ENCODE measurements at regions not wholly inside any gene's neighbourhood (a gene's known extent, or its start where the extent isn't known, plus 50 kb on each side); places are given as distances from the start of the nearest gene placed in this dataset.

DNA sequence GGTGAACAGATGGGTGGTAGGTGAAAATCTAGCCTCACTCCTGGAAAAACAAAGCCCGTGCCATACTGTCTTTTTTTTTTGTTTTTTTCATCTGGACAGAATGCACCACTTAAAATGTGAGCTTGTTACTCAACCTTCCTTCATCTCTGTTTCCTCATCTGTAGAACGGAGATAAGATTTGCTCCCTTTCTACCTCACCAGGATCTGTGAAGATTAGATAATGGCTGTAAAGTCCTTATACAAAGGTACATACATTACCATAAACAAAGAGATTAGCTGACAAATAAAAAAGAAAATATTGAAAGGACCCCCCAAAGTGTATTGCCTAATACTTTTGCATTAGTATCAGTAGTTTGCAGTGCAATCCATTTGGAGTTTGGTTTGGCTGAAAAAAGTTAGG lies 75.4 kb upstream of the ZEB2 start:
- Histone ChIP-seq H4K91ac (ENCODE audit: low read length) (peak overlapping the region; percentile 65), H3K9ac (ENCODE audit: low read length) (no peak overlapping the region), H3K79me1 (replicated peaks; ENCODE audit: low read length, poor library complexity, severe bottlenecking) (no peaks in the 10 kb centered on the region), H3K14ac (ENCODE audit: low read length in 2 of 2) (no peak overlapping the region), H2AFZ (ENCODE audit: low read depth, low read length) (no peak overlapping the region), H3K36me3 (ENCODE audit: control insufficient read depth in 1 of 2, insufficient read depth in 2 of 2, low read depth in 1 of 2, low read length in 2 of 2) (no peaks in the 10 kb centered on the region), H3K4ac (ENCODE audit: low read depth in 1 of 2, low read length in 2 of 2) (peak overlapping the region; percentile 28 to 75), H3K18ac (ENCODE audit: low read depth in 1 of 2, low read length in 2 of 2) (peak overlapping the region in 1 of 2 experiments; percentile 89), H2BK120ac (ENCODE audit: low read depth, low read length) (no peak overlapping the region), H2BK5ac (ENCODE audit: low read depth, low read length, poor library complexity, severe bottlenecking) (no peak overlapping the region), H3K4me2 (ENCODE audit: low read length, poor library complexity, severe bottlenecking) (no peak overlapping the region), H2BK15ac (ENCODE audit: low read depth, poor library complexity, severe bottlenecking) (no peak overlapping the region), H3K4me3 (ENCODE audit: insufficient read depth in 1 of 2, low read depth in 1 of 2, low read length in 2 of 2) (no peak overlapping the region), H3K4me1 (ENCODE audit: control insufficient read depth, insufficient read depth, low read depth, low read length) (no peaks in the 10 kb centered on the region), H3K23ac (ENCODE audit: low read length in 2 of 2) (no peak overlapping the region), H3K27me3 (ENCODE audit: control insufficient read depth in 1 of 2, insufficient read depth in 1 of 2, low read length in 2 of 2) (no peaks in the 10 kb centered on the region), H2BK12ac (ENCODE audit: low read length in 2 of 2) (peak overlapping the region; percentile 70 to 71), H3K27ac (ENCODE audit: low read length, poor library complexity, severe bottlenecking) (no peak overlapping the region), H2AK5ac (ENCODE audit: low read length, severe bottlenecking) (no peak overlapping the region), H4K8ac (ENCODE audit: low read length) (no peak overlapping the region), H3K9me3 (ENCODE audit: control insufficient read depth, low read length) (no peaks in the 10 kb centered on the region)
- whole genome bisulfite sequencing = 29% methylated on average over 1 of the region's 2 CpGs
- DNase-seq = no peak

- H3K9ac ChIP-seq (ENCODE audit: low read length) = no peak overlapping the region
- H3K4ac ChIP-seq (ENCODE audit: low read depth in 1 of 2, low read length in 2 of 2) = no peak overlapping the region
- H2AK5ac ChIP-seq (ENCODE audit: low read length, severe bottlenecking) = no peak overlapping the region
- H2BK15ac ChIP-seq (ENCODE audit: low read depth, poor library complexity, severe bottlenecking) = no peak overlapping the region
- no peaks in the 10 kb centered on the region for H3K79me1 ChIP-seq (replicated peaks; ENCODE audit: low read length, poor library complexity, severe bottlenecking)
- peak overlapping the region in 1 of 2 experiments; percentile 74 for H3K18ac ChIP-seq (ENCODE audit: low read depth in 1 of 2, low read length in 2 of 2)
- H4K91ac ChIP-seq (ENCODE audit: low read length) = peak overlapping the region; percentile 35
- no peak overlapping the region for H4K8ac ChIP-seq (ENCODE audit: low read length)
- no peak for DNase-seq
- no peak overlapping the region for H3K4me3 ChIP-seq (ENCODE audit: insufficient read depth in 1 of 2, low read depth in 1 of 2, low read length in 2 of 2)
- H3K27me3 ChIP-seq (ENCODE audit: control insufficient read depth in 1 of 2, insufficient read depth in 1 of 2, low read length in 2 of 2) = no peaks in the 10 kb centered on the region
- no peak overlapping the region for H2AFZ ChIP-seq (ENCODE audit: low read depth, low read length)
- WGBS = 94% methylated on average over 2 of the region's 2 CpGs
- no peak overlapping the region for H3K27ac ChIP-seq (ENCODE audit: low read length, poor library complexity, severe bottlenecking)
- peak overlapping the region in 1 of 2 experiments; percentile 63 for H2BK12ac ChIP-seq (ENCODE audit: low read length in 2 of 2)
- no peak overlapping the region for H3K14ac ChIP-seq (ENCODE audit: low read length in 2 of 2)
- no peak overlapping the region for H2BK120ac ChIP-seq (ENCODE audit: low read depth, low read length)
- no peak overlapping the region for H3K23ac ChIP-seq (ENCODE audit: low read length in 2 of 2)
- H2BK5ac ChIP-seq (ENCODE audit: low read depth, low read length, poor library complexity, severe bottlenecking) = no peak overlapping the region
- H3K4me1 ChIP-seq (ENCODE audit: control insufficient read depth, insufficient read depth, low read depth, low read length) = no peaks in the 10 kb centered on the region
- H3K4me2 ChIP-seq (ENCODE audit: low read length, poor library complexity, severe bottlenecking) = no peak overlapping the region
- H3K36me3 ChIP-seq (ENCODE audit: control insufficient read depth in 1 of 2, insufficient read depth in 2 of 2, low read depth in 1 of 2, low read length in 2 of 2) = no peaks in the 10 kb centered on the region
- no peaks in the 10 kb centered on the region for H3K9me3 ChIP-seq (ENCODE audit: control insufficient read depth, low read length)
Observed at GRCh38 chr2:144593803-144594202, 73.9 kb upstream of the ZEB2 start.

DNA sequence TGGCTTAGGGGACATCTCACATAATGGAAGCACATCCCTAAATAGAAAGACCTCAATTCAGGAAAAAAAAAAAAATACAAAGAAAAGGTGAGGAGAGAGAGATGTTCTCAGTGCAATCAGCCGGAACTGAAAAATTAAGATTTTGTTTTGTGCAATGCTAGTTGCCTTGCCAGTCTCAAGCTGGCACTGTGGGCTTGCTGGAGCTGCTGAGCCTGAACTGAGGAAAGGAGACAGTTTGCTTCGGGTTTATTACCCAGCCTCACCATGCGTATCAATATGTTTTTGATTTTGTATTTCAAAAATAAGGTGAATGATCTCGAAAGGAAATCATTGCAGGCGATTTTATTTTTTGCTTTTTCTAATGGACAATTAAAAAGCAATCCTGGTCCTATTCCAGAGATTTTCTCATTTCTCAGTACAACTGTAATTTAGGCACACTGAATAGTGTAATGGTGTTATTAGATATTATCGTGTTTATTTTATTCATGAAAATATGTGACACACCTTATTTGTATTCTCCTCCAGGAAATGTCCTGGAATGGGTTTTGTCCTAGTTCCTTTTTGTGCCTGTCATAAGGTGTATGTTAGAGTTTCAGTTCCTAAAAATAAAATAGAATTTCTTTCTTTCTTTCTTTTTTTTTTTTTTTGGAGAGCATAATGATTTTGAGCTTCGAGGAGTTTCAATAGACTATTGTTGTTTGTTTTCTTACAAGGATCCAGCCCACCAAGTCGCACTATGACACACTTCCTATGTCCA lies 72.8 kb upstream of the ZEB2 start:
- Histone ChIP-seq H4K91ac (ENCODE audit: low read length) (no peak overlapping the region), H3K9me3 (ENCODE audit: control insufficient read depth, low read length) (no peaks in the 10 kb centered on the region), H3K18ac (ENCODE audit: low read depth in 1 of 2, low read length in 2 of 2) (no peak overlapping the region), H3K14ac (ENCODE audit: low read length in 2 of 2) (no peak overlapping the region), H3K9ac (ENCODE audit: low read length) (no peak overlapping the region), H2BK15ac (ENCODE audit: low read depth, poor library complexity, severe bottlenecking) (no peak overlapping the region), H2BK12ac (ENCODE audit: low read length in 2 of 2) (no peak overlapping the region), H3K27ac (ENCODE audit: low read length, poor library complexity, severe bottlenecking) (no peak overlapping the region), H4K8ac (ENCODE audit: low read length) (no peak overlapping the region), H3K27me3 (ENCODE audit: control insufficient read depth in 1 of 2, insufficient read depth in 1 of 2, low read length in 2 of 2) (no peaks in the 10 kb centered on the region), H3K4me3 (ENCODE audit: insufficient read depth in 1 of 2, low read depth in 1 of 2, low read length in 2 of 2) (no peak overlapping the region), H3K36me3 (ENCODE audit: control insufficient read depth in 1 of 2, insufficient read depth in 2 of 2, low read depth in 1 of 2, low read length in 2 of 2) (no peaks in the 10 kb centered on the region), H2AFZ (ENCODE audit: low read depth, low read length) (no peak overlapping the region), H3K4me1 (ENCODE audit: control insufficient read depth, insufficient read depth, low read depth, low read length) (no peaks in the 10 kb centered on the region), H3K4ac (ENCODE audit: low read depth in 1 of 2, low read length in 2 of 2) (no peak overlapping the region), H3K79me1 (replicated peaks; ENCODE audit: low read length, poor library complexity, severe bottlenecking) (no peaks in the 10 kb centered on the region), H2BK120ac (ENCODE audit: low read depth, low read length) (no peak overlapping the region), H3K23ac (ENCODE audit: low read length in 2 of 2) (no peak overlapping the region), H2AK5ac (ENCODE audit: low read length, severe bottlenecking) (no peak overlapping the region), H3K4me2 (ENCODE audit: low read length, poor library complexity, severe bottlenecking) (no peak overlapping the region), H2BK5ac (ENCODE audit: low read depth, low read length, poor library complexity, severe bottlenecking) (no peak overlapping the region)
- DNase-seq = no peak
- WGBS = 98% methylated on average over 4 of the region's 8 CpGs

- H2AFZ ChIP-seq (ENCODE audit: low read depth, low read length) = no peak overlapping the region
- H3K9me3 ChIP-seq (ENCODE audit: control insufficient read depth, low read length) = no peaks in the 10 kb centered on the region
- H2BK120ac ChIP-seq (ENCODE audit: low read depth, low read length) = no peak overlapping the region
- no peak overlapping the region for H3K4me2 ChIP-seq (ENCODE audit: low read length, poor library complexity, severe bottlenecking)
- H3K4me3 ChIP-seq (ENCODE audit: insufficient read depth in 1 of 2, low read depth in 1 of 2, low read length in 2 of 2) = no peak overlapping the region
- H2BK12ac ChIP-seq (ENCODE audit: low read length in 2 of 2) = no peak overlapping the region
- no peak overlapping the region for H3K9ac ChIP-seq (ENCODE audit: low read length)
- H3K18ac ChIP-seq (ENCODE audit: low read depth in 1 of 2, low read length in 2 of 2) = no peak overlapping the region
- no peak overlapping the region for H3K14ac ChIP-seq (ENCODE audit: low read length in 2 of 2)
- H3K36me3 ChIP-seq (ENCODE audit: control insufficient read depth in 1 of 2, insufficient read depth in 2 of 2, low read depth in 1 of 2, low read length in 2 of 2) = no peaks in the 10 kb centered on the region
- H4K8ac ChIP-seq (ENCODE audit: low read length) = no peak overlapping the region
- no peak overlapping the region for H2BK5ac ChIP-seq (ENCODE audit: low read depth, low read length, poor library complexity, severe bottlenecking)
- no peak for DNase-seq
- H3K4me1 ChIP-seq (ENCODE audit: control insufficient read depth, insufficient read depth, low read depth, low read length) = no peaks in the 10 kb centered on the region
- no peaks in the 10 kb centered on the region for H3K27me3 ChIP-seq (ENCODE audit: control insufficient read depth in 1 of 2, insufficient read depth in 1 of 2, low read length in 2 of 2)
- WGBS = 98% methylated on average over 1 of the region's 1 CpG
- H2AK5ac ChIP-seq (ENCODE audit: low read length, severe bottlenecking) = no peak overlapping the region
- no peak overlapping the region for H4K91ac ChIP-seq (ENCODE audit: low read length)
- no peak overlapping the region for H3K23ac ChIP-seq (ENCODE audit: low read length in 2 of 2)
- H3K27ac ChIP-seq (ENCODE audit: low read length, poor library complexity, severe bottlenecking) = no peak overlapping the region
- H3K4ac ChIP-seq (ENCODE audit: low read depth in 1 of 2, low read length in 2 of 2) = no peak overlapping the region
- no peak overlapping the region for H2BK15ac ChIP-seq (ENCODE audit: low read depth, poor library complexity, severe bottlenecking)
- no peaks in the 10 kb centered on the region for H3K79me1 ChIP-seq (replicated peaks; ENCODE audit: low read length, poor library complexity, severe bottlenecking)
Observed at GRCh38 chr2:144587306-144587705, 67.4 kb upstream of the ZEB2 start.
